ENCODE measurements at regions not wholly inside any gene's neighbourhood (a gene's known extent, or its start where the extent isn't known, plus 50 kb on each side); places are given as distances from the start of the nearest gene placed in this dataset.

DNA sequence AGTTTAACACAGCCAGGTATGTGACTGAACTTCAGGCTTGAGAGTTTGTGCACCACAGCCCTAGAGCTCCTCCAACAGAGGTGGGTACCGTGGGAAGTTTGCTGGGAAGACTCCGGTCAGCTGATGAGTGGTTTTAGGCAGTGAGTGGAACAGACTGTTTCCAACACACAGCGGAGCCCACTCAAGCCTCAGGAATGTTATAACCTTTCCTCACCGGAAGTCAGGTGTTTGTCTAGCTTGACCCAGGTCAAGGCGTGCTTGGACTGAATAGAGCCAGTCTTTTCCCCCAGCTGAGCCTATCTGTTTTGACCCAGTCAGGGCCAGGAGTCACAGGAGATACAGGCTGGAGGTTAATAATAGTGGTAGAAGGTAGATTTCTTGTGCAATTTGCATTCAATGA is 138.4 kb upstream of the PARP11 start:
- no TSS peak for BruUV-seq (replicated peaks)
- Histone ChIP-seq H3K4me2 (ENCODE audit: insufficient read depth, low read length) (no peak overlapping the region), H2AFZ (ENCODE audit: low read depth, low read length) (no peak overlapping the region), H3K27ac (ENCODE audit: insufficient read depth, low read depth, low read length) (no peak overlapping the region), H3K79me2 (ENCODE audit: control insufficient read depth, insufficient read depth, low read length) (no peaks in the 10 kb centered on the region), H3K9me3 (replicated peaks; ENCODE audit: control insufficient read depth, insufficient read depth, low read length) (no peaks in the 10 kb centered on the region), H3K27me3 (ENCODE audit: control insufficient read depth in 2 of 2, insufficient read depth in 2 of 2, low read length in 2 of 2) (no peaks in the 10 kb centered on the region), H3K9ac (replicated peaks; ENCODE audit: extremely low read depth, insufficient read depth, low read length) (no peak overlapping the region), H3K36me3 (ENCODE audit: control insufficient read depth in 2 of 2, extremely low read depth in 1 of 2, insufficient read depth in 2 of 2, low read length in 2 of 2) (no peaks in the 10 kb centered on the region), H3K4me3 (replicated peaks in 1 of 3; ENCODE audit: insufficient read depth in 1 of 3, low read depth in 1 of 3, low read length in 3 of 3) (no peak overlapping the region), H3K9me1 (replicated peaks; ENCODE audit: control insufficient read depth, extremely low read depth, insufficient read depth, low read length) (no peaks in the 10 kb centered on the region), H3K4me1 (ENCODE audit: control insufficient read depth, extremely low read depth, insufficient read depth, low read length) (no peaks in the 10 kb centered on the region), H4K20me1 (replicated peaks; ENCODE audit: control insufficient read depth, extremely low read depth, insufficient read depth, low read length) (no peaks in the 10 kb centered on the region)
- no peak for DNase-seq (ENCODE audit: low read depth, low spot score)
- TF ChIP-seq POLR2A (IDR thresholded peaks at IDR 0.05; ENCODE audit: low read depth, low read length): no peak
- TF ChIP-seq, protein P1, sequence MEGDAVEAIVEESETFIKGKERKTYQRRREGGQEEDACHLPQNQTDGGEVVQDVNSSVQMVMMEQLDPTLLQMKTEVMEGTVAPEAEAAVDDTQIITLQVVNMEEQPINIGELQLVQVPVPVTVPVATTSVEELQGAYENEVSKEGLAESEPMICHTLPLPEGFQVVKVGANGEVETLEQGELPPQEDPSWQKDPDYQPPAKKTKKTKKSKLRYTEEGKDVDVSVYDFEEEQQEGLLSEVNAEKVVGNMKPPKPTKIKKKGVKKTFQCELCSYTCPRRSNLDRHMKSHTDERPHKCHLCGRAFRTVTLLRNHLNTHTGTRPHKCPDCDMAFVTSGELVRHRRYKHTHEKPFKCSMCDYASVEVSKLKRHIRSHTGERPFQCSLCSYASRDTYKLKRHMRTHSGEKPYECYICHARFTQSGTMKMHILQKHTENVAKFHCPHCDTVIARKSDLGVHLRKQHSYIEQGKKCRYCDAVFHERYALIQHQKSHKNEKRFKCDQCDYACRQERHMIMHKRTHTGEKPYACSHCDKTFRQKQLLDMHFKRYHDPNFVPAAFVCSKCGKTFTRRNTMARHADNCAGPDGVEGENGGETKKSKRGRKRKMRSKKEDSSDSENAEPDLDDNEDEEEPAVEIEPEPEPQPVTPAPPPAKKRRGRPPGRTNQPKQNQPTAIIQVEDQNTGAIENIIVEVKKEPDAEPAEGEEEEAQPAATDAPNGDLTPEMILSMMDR (IDR thresholded peaks at IDR 0.05; ENCODE audit: extremely low read depth in 1 of 2, insufficient read depth in 1 of 2, low read depth in 1 of 2, low read length in 2 of 2): no peak
- no peak for TF ChIP-seq EZH2 (IDR thresholded peaks at IDR 0.05; ENCODE audit: borderline replicate concordance, low read depth, low read length, severe bottlenecking)
- no peak for TF ChIP-seq FOS (IDR thresholded peaks at IDR 0.05; ENCODE audit: borderline replicate concordance, insufficient read depth, low read length)
- TF ChIP-seq, protein P2, sequence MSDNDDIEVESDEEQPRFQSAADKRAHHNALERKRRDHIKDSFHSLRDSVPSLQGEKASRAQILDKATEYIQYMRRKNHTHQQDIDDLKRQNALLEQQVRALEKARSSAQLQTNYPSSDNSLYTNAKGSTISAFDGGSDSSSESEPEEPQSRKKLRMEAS (IDR thresholded peaks at IDR 0.05; ENCODE audit: insufficient read depth, insufficient read length): no peak
- TF ChIP-seq POLR2AphosphoS5 (IDR thresholded peaks at IDR 0.05; ENCODE audit: insufficient read depth, low read depth, low read length): no peak
- TF ChIP-seq MYC (IDR thresholded peaks at IDR 0.05; ENCODE audit: low read depth, low read length): no peak
- TF ChIP-seq GATA2 (IDR thresholded peaks at IDR 0.05; ENCODE audit: insufficient read depth, insufficient read length, low read depth, low read length): no peak
- TF ChIP-seq JUN (IDR thresholded peaks at IDR 0.05; ENCODE audit: borderline replicate concordance, insufficient read depth, insufficient read length, low read depth): no peak
- ChIA-PET POLR2A (no interaction called here), CTCF (interaction anchor here (1.0 to 3.4 kb wide), 3 partner anchors 20 to 265 kb away, joined by 3 to 16 read pairs (median 5); no protein-coding TSS in a partner anchor)
- no peak for FAIRE-seq
- dilution Hi-C loops (cut with MboI; ENCODE audit: extremely low pct_ligation_motif_present, low sequenced_read_pairs) (no loop called here), intact Hi-C loops (cut with micrococcal nuclease) (no loop called here)

Measured in endothelial cell of umbilical vein (primary cell).